Right lobe of liver (tissue), 6 donors: ENCODE measurements at regions not wholly inside any gene's neighbourhood (a gene's known extent, or its start where the extent isn't known, plus 50 kb on each side); places are given as distances from the start of the nearest gene placed in this dataset.

ENCODE experiments used
- ATAC-seq, 4 donors: fragments of 200-7000 bp; cut with Tn5 transposase; one replicate each; pipeline ENCODE4 v1.9.1; 2020; ENCODE audit warnings: mild to moderate bottlenecking in 4 of 4, moderate library complexity in 4 of 4
- DNase-seq, 3 donors: peaks; one replicate each; pipeline ENCODE4 v3.0.0-alpha.2; 2020
- H3K27ac ChIP-seq, 3 donors: fragments of 200-600 bp; one replicate each; pipeline ENCODE4 v1.8.0; 2022
- H3K27me3 ChIP-seq, 2 donors: fragments of 200-600 bp; one replicate each; pipeline ENCODE4 v1.8.0; 2022
- H3K36me3 ChIP-seq, 4 donors: fragments of 200-600 bp; sonication (generic) in 1 of 4; one replicate each; pipeline versions ENCODE4 v1.5.1 to v1.8.0; 2017 to 2022; ENCODE audit warnings: control low read depth in 1 of 4
- H3K4me1 ChIP-seq, 4 donors: fragments of 200-600 bp; sonication (generic) in 1 of 4; one replicate each; pipeline versions ENCODE4 v1.5.1 to v1.8.0; 2017 to 2022; ENCODE audit warnings: control low read depth in 1 of 4
- H3K4me3 ChIP-seq, 3 donors: fragments of 200-600 bp; one replicate each; pipeline ENCODE4 v1.8.0; 2022
- H3K9me3 ChIP-seq, 4 donors: fragments of 200-600 bp; sonication (generic) in 1 of 4; one replicate each; pipeline versions ENCODE4 v1.5.1 to v1.8.0; 2017 to 2022; ENCODE audit warnings: control low read depth in 1 of 4
- CTCF ChIP-seq, 4 donors: fragments of 200-600 bp in 3 of 4; fragments of 450-650 bp in 1 of 4; IDR thresholded peaks; one replicate each; pipeline versions ENCODE4 v1.5.1 to v1.8.0; 2016 to 2022; ENCODE audit warnings: antibody characterized with exemption in 4 of 4, mild to moderate bottlenecking in 2 of 4
- POLR2A ChIP-seq: fragments of 450-650 bp; IDR thresholded peaks from one replicate; pipeline ENCODE4 v1.6.1; 2017; ENCODE audit warnings: antibody characterized with exemption, mild to moderate bottlenecking
- WGBS: methylation state at CpG from one replicate; pipeline ENCODE4 v1.1.6; 2018; ENCODE audit warnings: low coverage, low lambda C conversion rate; ENCODE audit not compliant: insufficient coverage; ENCODE audit errors: missing lambda C conversion rate; 5-methylcytosine and 5-hydroxymethylcytosine counted together
- intact Hi-C, 2 donors: fragments of 100-400 bp; cut with DNase I; formaldehyde crosslinking; loops; one replicate each; pipeline versions ENCODE4 v1.11.2 to v1.14.1; 2022
- donor health status: DM: no; HTN: yes; CAD: no.
- donor health status: DM: no; HTN: no; CAD: no.
- donor health status: DM: no; HTN: no; CAD: no.
- donor health status: DM: no; HTN: yes; CAD: no.
- donor health status: DM: no; HTN: yes; CAD: no.

- WGBS, result 37% methylated on average over 3 of the region's 7 CpGs
- H3K36me3 ChIP-seq, result no peaks in the 10 kb centered on the region
- no peak overlapping the region for H3K4me3 ChIP-seq
- H3K9me3 ChIP-seq, result no peaks in the 10 kb centered on the region
- intact Hi-C loops, result no loop called here
- no peaks in the 10 kb centered on the region for H3K27me3 ChIP-seq
- peaks cover 0 to 31% (median 7%) of the 10 kb centered on the region in 4 donors for H3K4me1 ChIP-seq
- no peak for DNase-seq
- ATAC-seq, result no peak
- H3K27ac ChIP-seq, result peak overlapping the region; percentile 64 to 84 (median 75)
- TF ChIP-seq POLR2A (no peak), CTCF (IDR thresholded peaks at IDR 0.05) (no peak)
Measured at GRCh38 chr9:110126499-110126941, 81.4 kb downstream of the C9orf152 start.

GRCh38 chr9:110126986-110127864, 80.7 kb downstream of the C9orf152 start:
- no peak for TF ChIP-seq CTCF (IDR thresholded peaks at IDR 0.05)
- TF ChIP-seq POLR2A, result no peak
- ATAC-seq (peak; percentile 35 to 65 (median 54)), DNase-seq (peak; percentile 50 to 66 (median 64))
- intact Hi-C loops, result no loop called here
- Histone ChIP-seq H3K27me3 (no peaks in the 10 kb centered on the region), H3K9me3 (no peaks in the 10 kb centered on the region), H3K4me1 (peaks cover 0 to 31% (median 7%) of the 10 kb centered on the region in 4 donors), H3K36me3 (no peaks in the 10 kb centered on the region), H3K27ac (peak overlapping the region; percentile 64 to 84 (median 75)), H3K4me3 (no peak overlapping the region)
- WGBS, result 17% methylated on average over 6 of the region's 23 CpGs

GRCh38 chr9:110128664-110129329, 79.2 kb downstream of the C9orf152 start:
- no peak for TF ChIP-seq POLR2A
- no peak for TF ChIP-seq CTCF (IDR thresholded peaks at IDR 0.05)
- intact Hi-C loops, result no loop called here
- WGBS, result 63% methylated on average over 6 of the region's 7 CpGs
- Histone ChIP-seq H3K9me3 (no peaks in the 10 kb centered on the region), H3K27me3 (no peaks in the 10 kb centered on the region), H3K4me3 (no peak overlapping the region), H3K36me3 (peaks cover 0 to 2% (median 0%) of the 10 kb centered on the region in 4 donors), H3K27ac (peak overlapping the region in 2 of 3 donors; percentile 1 to 29), H3K4me1 (peaks cover 0 to 31% (median 7%) of the 10 kb centered on the region in 4 donors)
- DNase-seq (no peak), ATAC-seq (no peak)

GRCh38 chr9:110129425-110129824, 78.5 kb downstream of the C9orf152 start:
- H3K27ac ChIP-seq, result no peak overlapping the region
- peaks cover 0 to 2% (median 0%) of the 10 kb centered on the region in 4 donors for H3K36me3 ChIP-seq
- ATAC-seq (no peak), DNase-seq (no peak)
- no peak overlapping the region for H3K4me3 ChIP-seq
- WGBS, result 67% methylated on average over 1 of the region's 1 CpG
- H3K9me3 ChIP-seq, result no peaks in the 10 kb centered on the region
- no peak for TF ChIP-seq POLR2A
- TF ChIP-seq CTCF (IDR thresholded peaks at IDR 0.05), result no peak
- H3K27me3 ChIP-seq, result no peaks in the 10 kb centered on the region
- H3K4me1 ChIP-seq, result peaks cover 0 to 25% (median 7%) of the 10 kb centered on the region in 4 donors
- intact Hi-C loops, result no loop called here
